ENCODE measurements at regions not wholly inside any gene's neighbourhood (a gene's known extent, or its start where the extent isn't known, plus 50 kb on each side); places are given as distances from the start of the nearest gene placed in this dataset.

GRCh38 chr12:24510581-24511125, 438.2 kb downstream of the BCAT1 start:
- no peak for TF ChIP-seq CTCF (IDR thresholded peaks at IDR 0.05)
- TF ChIP-seq POLR2A (IDR thresholded peaks at IDR 0.05): no peak
